PC-3 (cell line): ENCODE measurements at regions not wholly inside any gene's neighbourhood (a gene's known extent, or its start where the extent isn't known, plus 50 kb on each side); places are given as distances from the start of the nearest gene placed in this dataset.

ENCODE experiments used
- EZH2 ChIP-seq: fragments of 300-600 bp; sonication (generic); IDR thresholded peaks from one replicate; pipeline ENCODE4 v1.6.1; 2017; ENCODE audit warnings: antibody characterized with exemption, mild to moderate bottlenecking, low read length; ENCODE audit not compliant: unreplicated experiment
- EZH2phosphoT487 ChIP-seq: fragments of 300-600 bp; sonication (generic); IDR thresholded peaks from 2 replicates; pipeline ENCODE4 v1.6.1; 2018; ENCODE audit warnings: mild to moderate bottlenecking, antibody characterized with exemption, low read length, borderline replicate concordance
- TF ChIP-seq, protein P1 (sequence below): fragments of 300-600 bp; sonication (generic); conservative IDR thresholded peaks from 2 replicates; pipeline ENCODE4 v1.5.1; 2017; ENCODE audit warnings: antibody characterized with exemption, low read depth, mild to moderate bottlenecking, low read length

DNA sequence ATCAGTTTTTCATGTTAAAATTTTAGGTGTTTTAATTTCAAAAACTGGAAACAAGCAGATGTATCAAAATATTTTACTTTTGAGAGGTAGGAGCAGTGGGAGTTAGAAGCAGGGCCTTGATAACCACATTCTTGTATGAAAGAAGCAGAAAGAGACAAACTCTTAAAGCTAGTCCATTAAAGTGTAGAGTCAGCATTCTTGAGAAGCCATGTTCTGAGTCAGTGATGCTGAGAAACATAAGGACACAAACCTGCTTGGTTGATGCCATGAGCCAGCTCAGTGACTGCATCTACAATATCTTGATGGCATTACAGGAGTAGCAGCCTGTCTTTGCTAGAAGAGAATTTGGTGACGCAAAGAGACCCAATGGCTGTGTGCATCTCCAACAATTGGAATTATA lies 826.1 kb upstream of the CTNND2 start:
- TF ChIP-seq, protein P1, sequence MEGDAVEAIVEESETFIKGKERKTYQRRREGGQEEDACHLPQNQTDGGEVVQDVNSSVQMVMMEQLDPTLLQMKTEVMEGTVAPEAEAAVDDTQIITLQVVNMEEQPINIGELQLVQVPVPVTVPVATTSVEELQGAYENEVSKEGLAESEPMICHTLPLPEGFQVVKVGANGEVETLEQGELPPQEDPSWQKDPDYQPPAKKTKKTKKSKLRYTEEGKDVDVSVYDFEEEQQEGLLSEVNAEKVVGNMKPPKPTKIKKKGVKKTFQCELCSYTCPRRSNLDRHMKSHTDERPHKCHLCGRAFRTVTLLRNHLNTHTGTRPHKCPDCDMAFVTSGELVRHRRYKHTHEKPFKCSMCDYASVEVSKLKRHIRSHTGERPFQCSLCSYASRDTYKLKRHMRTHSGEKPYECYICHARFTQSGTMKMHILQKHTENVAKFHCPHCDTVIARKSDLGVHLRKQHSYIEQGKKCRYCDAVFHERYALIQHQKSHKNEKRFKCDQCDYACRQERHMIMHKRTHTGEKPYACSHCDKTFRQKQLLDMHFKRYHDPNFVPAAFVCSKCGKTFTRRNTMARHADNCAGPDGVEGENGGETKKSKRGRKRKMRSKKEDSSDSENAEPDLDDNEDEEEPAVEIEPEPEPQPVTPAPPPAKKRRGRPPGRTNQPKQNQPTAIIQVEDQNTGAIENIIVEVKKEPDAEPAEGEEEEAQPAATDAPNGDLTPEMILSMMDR: no peak
- TF ChIP-seq EZH2phosphoT487: no peak
- no peak for TF ChIP-seq EZH2
